HEK293T (cell line): ENCODE measurements at regions not wholly inside any gene's neighbourhood (a gene's known extent, or its start where the extent isn't known, plus 50 kb on each side); places are given as distances from the start of the nearest gene placed in this dataset.

Source experiments
- ARNT ChIP-seq: fragments of 450-650 bp; IDR thresholded peaks from 2 replicates; pipeline ENCODE4 v1.6.1; 2017; ENCODE audit warnings: mild to moderate bottlenecking
- BHLHE40 ChIP-seq: fragments of 450-650 bp; IDR thresholded peaks from 2 replicates; pipeline ENCODE4 v1.6.1; 2016; ENCODE audit warnings: mild to moderate bottlenecking, moderate library complexity, borderline replicate concordance
- CTBP1 ChIP-seq: fragments of 450-650 bp; IDR thresholded peaks from 2 replicates; pipeline ENCODE4 v1.6.1; 2016; ENCODE audit warnings: borderline replicate concordance
- ELF4 ChIP-seq: fragments of 450-650 bp; IDR thresholded peaks from 2 replicates; pipeline ENCODE4 v1.6.1; 2017; ENCODE audit warnings: antibody characterized with exemption
- FOXK2 ChIP-seq: fragments of 450-650 bp; IDR thresholded peaks from 2 replicates; pipeline ENCODE4 v1.6.1; 2016; ENCODE audit warnings: mild to moderate bottlenecking
- FOXM1 ChIP-seq: fragments of 450-650 bp; IDR thresholded peaks from 2 replicates; pipeline ENCODE4 v1.6.1; 2017; ENCODE audit warnings: mild to moderate bottlenecking, borderline replicate concordance
- HDGF ChIP-seq: fragments of 450-650 bp; IDR thresholded peaks from 2 replicates; pipeline ENCODE4 v1.6.1; 2017; ENCODE audit warnings: antibody characterized with exemption, borderline replicate concordance
- L3MBTL2 ChIP-seq: fragments of 450-650 bp; conservative IDR thresholded peaks from 2 replicates; pipeline ENCODE4 v1.6.1; 2016; ENCODE audit warnings: mild to moderate bottlenecking
- NFRKB ChIP-seq: fragments of 450-650 bp; IDR thresholded peaks from 2 replicates; pipeline ENCODE4 v1.6.1; 2016; ENCODE audit warnings: mild to moderate bottlenecking, moderate library complexity
- SP1 ChIP-seq: fragments of 450-650 bp; IDR thresholded peaks from 2 replicates; pipeline ENCODE4 v1.6.1; 2017
- SUZ12 ChIP-seq: fragments of 450-650 bp; IDR thresholded peaks from 2 replicates; pipeline ENCODE4 v1.6.1; 2016; ENCODE audit warnings: mild to moderate bottlenecking
- TARDBP ChIP-seq: fragments of 450-650 bp; IDR thresholded peaks from 2 replicates; pipeline ENCODE4 v1.6.1; 2016
- TF ChIP-seq, protein P1 (sequence below): fragments of 450-650 bp; IDR thresholded peaks from 2 replicates; pipeline ENCODE4 v1.6.1; 2016

GRCh38 chr17:6249732-6250131 lies 179.6 kb downstream of the WSCD1 start:
- TF ChIP-seq ELF4 = no peak
- no peak for TF ChIP-seq SP1
- no peak for TF ChIP-seq FOXK2
- TF ChIP-seq NFRKB = no peak
- TF ChIP-seq FOXM1 = no peak
- TF ChIP-seq CTBP1 = no peak
- no peak for TF ChIP-seq SUZ12
- no peak for TF ChIP-seq HDGF
- TF ChIP-seq BHLHE40 = no peak
- TF ChIP-seq, protein P1, sequence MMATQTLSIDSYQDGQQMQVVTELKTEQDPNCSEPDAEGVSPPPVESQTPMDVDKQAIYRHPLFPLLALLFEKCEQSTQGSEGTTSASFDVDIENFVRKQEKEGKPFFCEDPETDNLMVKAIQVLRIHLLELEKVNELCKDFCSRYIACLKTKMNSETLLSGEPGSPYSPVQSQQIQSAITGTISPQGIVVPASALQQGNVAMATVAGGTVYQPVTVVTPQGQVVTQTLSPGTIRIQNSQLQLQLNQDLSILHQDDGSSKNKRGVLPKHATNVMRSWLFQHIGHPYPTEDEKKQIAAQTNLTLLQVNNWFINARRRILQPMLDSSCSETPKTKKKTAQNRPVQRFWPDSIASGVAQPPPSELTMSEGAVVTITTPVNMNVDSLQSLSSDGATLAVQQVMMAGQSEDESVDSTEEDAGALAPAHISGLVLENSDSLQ = no peak
- TF ChIP-seq ARNT = no peak
- TF ChIP-seq TARDBP = no peak
- TF ChIP-seq L3MBTL2 = no peak
